GM12865 (cell line): ENCODE measurements at regions not wholly inside any gene's neighbourhood (a gene's known extent, or its start where the extent isn't known, plus 50 kb on each side); places are given as distances from the start of the nearest gene placed in this dataset.

ENCODE experiments used
- DNase-seq: peaks from one replicate; pipeline ENCODE4 v3.0.0; 2010; ENCODE audit warnings: low read depth
- H3K4me3 ChIP-seq: 2 replicates; pipeline ENCODE4 v1.5.1; 2011; ENCODE audit warnings: mild to moderate bottlenecking, low read depth, low read length, control low read depth
- CTCF ChIP-seq: IDR thresholded peaks from 2 replicates; pipeline ENCODE4 v1.5.1; 2011; ENCODE audit warnings: low read length, control low read depth, low read depth, inconsistent platforms; ENCODE audit not compliant: insufficient read depth; ENCODE audit errors: missing control alignments

- TF ChIP-seq CTCF, result no peak
- DNase-seq, result no peak
- no peak overlapping the region for H3K4me3 ChIP-seq
Measured at GRCh38 chr3:40621252-40621651, 96.5 kb downstream of the ZNF621 start.

GRCh38 chr3:40623567-40623966, 98.8 kb downstream of the ZNF621 start:
- H3K4me3 ChIP-seq, result no peak overlapping the region
- TF ChIP-seq CTCF, result no peak
- peak; percentile 74 for DNase-seq

- no peak for TF ChIP-seq CTCF
- no peak for DNase-seq
- H3K4me3 ChIP-seq, result no peak overlapping the region
Measured at GRCh38 chr3:40624189-40624769, 99.5 kb downstream of the ZNF621 start.

- no peak for TF ChIP-seq CTCF
- no peak for DNase-seq
- no peak overlapping the region for H3K4me3 ChIP-seq
Measured at GRCh38 chr3:40627095-40627494, 102.3 kb downstream of the ZNF621 start.

DNA sequence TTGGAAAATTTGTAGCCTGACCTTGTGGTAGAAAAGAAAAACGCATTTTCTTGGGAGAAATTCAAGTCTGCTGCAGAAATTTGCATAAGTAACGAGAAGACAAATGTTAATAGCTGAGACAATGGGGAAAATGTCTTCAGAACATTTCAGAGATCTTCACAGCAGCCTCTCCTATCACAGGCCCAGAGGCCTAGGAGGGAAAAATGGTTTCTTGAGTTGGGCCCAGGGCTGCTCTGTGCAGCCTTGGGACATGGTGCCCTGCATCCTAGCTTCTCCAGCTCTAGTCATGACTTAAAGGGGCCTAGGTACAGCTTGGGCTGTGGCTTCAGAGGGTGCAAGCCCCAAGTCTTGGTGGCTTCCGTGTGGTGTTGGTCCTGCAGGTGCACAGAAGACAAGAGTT, 104.2 kb downstream of the ZNF621 start:
- no peak overlapping the region for H3K4me3 ChIP-seq
- DNase-seq, result no peak
- no peak for TF ChIP-seq CTCF

- DNase-seq, result no peak
- no peak overlapping the region for H3K4me3 ChIP-seq
- TF ChIP-seq CTCF, result no peak
Measured at GRCh38 chr3:40631341-40631995, 106.7 kb downstream of the ZNF621 start.

DNA sequence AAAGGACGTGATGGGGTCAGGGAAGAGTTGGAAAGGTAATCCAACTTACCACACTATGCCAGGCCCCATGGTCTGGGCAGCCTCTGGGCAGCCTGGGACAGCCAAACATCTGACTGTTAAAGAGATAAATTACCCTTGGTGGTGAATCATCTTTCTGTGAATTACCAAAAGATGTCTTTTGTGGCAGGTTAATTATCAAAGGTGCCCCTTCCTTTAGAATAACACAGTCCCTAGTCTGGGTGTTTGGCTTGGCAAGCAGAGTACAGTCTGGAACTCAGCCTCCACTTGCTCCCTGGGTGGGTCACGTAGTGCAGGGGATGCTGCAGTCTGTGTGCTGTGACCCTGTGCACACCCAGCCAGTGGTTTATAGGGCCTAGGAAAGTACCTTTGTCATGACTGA, 113.1 kb downstream of the ZNF621 start:
- TF ChIP-seq CTCF, result no peak
- H3K4me3 ChIP-seq, result no peak overlapping the region
- no peak for DNase-seq
